Nephron (organoid): ENCODE measurements at regions not wholly inside any gene's neighbourhood (a gene's known extent, or its start where the extent isn't known, plus 50 kb on each side); places are given as distances from the start of the nearest gene placed in this dataset.

ENCODE experiments used
- H3K27ac Mint-ChIP-seq, 3 experiments: 2 replicates each; pipeline ENCODE4 v1.8.0; 2020; ENCODE audit warnings: mixed read lengths in 3 of 3, mild to moderate bottlenecking in 2 of 3, moderate library complexity in 1 of 3
- H3K27me3 Mint-ChIP-seq: 2 replicates; pipeline ENCODE4 v1.8.0; 2021; ENCODE audit warnings: low read depth, mild to moderate bottlenecking, moderate library complexity, mixed read lengths
- H3K36me3 Mint-ChIP-seq: 2 replicates; pipeline ENCODE4 v1.8.0; 2020; ENCODE audit warnings: low read depth, mixed read lengths
- H3K4me1 Mint-ChIP-seq: 2 replicates; pipeline ENCODE4 v1.8.0; 2020; ENCODE audit warnings: mixed read lengths
- H3K4me3 Mint-ChIP-seq, 3 experiments: 2 replicates each; pipeline ENCODE4 v1.8.0; 2020; ENCODE audit warnings: mild to moderate bottlenecking in 3 of 3, mixed read lengths in 3 of 3, moderate library complexity in 2 of 3
- H3K9me3 Mint-ChIP-seq: 2 replicates; pipeline ENCODE4 v1.8.0; 2020; ENCODE audit warnings: mixed read lengths
- CTCF ChIP-seq, 3 experiments: fragments of 200-600 bp; sonication (generic); IDR thresholded peaks; one replicate each; pipeline ENCODE4 v1.5.0; 2021; ENCODE audit warnings: antibody characterized with exemption in 3 of 3; ENCODE audit not compliant: unreplicated experiment in 3 of 3

GRCh38 chr2:120681696-120682288, 53.9 kb upstream of the GLI2 start:
- no peak for TF ChIP-seq CTCF (IDR thresholded peaks at IDR 0.05; ENCODE audit: unreplicated experiment in 3 of 3)
- Mint-ChIP-seq H3K4me1 (peaks cover 25% of the 10 kb centered on the region), H3K4me3 (no peak overlapping the region), H3K27me3 (peaks cover 63% of the 10 kb centered on the region), H3K27ac (no peak overlapping the region), H3K36me3 (no peaks in the 10 kb centered on the region), H3K9me3 (no peaks in the 10 kb centered on the region)

DNA sequence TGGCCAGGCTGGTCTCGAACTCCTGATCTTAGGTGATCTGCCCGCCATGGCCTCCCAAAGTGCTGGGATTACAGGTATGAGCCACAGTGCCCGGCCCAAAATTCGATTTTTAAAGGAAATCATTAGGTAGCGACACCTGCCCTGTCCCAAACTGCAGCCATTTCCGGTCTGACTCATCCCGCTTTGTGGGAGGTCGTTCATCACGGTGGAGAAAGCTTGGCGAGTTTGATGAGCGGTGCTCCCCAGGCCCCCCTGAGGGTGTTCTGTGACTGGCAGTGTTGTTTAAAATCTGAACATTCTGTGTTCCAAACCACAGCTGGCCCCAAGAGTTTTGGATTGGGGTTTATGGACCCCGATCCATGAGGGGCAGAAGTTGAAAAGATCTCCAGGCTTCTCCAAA, 53.0 kb upstream of the GLI2 start:
- peaks cover 59% of the 10 kb centered on the region for H3K27me3 Mint-ChIP-seq
- no peak overlapping the region for H3K27ac Mint-ChIP-seq
- no peak for TF ChIP-seq CTCF (IDR thresholded peaks at IDR 0.05; ENCODE audit: unreplicated experiment in 3 of 3)
- H3K9me3 Mint-ChIP-seq = no peaks in the 10 kb centered on the region
- peaks cover 24% of the 10 kb centered on the region for H3K4me1 Mint-ChIP-seq
- H3K36me3 Mint-ChIP-seq = no peaks in the 10 kb centered on the region
- no peak overlapping the region for H3K4me3 Mint-ChIP-seq

- TF ChIP-seq CTCF (IDR thresholded peaks at IDR 0.05; ENCODE audit: unreplicated experiment in 3 of 3) = no peak
- Mint-ChIP-seq H3K36me3 (no peaks in the 10 kb centered on the region), H3K4me3 (no peak overlapping the region), H3K27me3 (peaks cover 57% of the 10 kb centered on the region), H3K27ac (no peak overlapping the region), H3K4me1 (peaks cover 20% of the 10 kb centered on the region), H3K9me3 (no peaks in the 10 kb centered on the region)
Observed at GRCh38 chr2:120683081-120683480, 52.6 kb upstream of the GLI2 start.

DNA sequence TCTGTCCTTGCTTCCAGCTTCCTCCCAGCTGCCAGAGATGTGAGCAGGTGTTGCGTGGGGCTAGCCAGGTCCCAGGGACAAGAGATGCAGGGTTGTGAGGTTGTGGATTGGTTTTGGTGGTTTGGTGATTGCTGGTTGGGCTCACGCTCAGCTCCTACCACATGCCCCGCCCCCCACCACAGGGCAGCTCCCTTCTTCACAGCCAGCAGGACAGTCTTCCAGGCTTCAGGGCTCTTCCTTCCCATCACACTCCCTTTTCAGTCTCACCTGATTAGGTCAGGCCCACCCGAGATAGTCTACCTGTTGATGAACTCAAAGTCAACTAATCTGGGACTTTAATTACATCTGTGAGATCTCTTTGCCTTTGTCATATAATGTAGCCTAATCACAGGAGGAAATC, 52.0 kb upstream of the GLI2 start:
- no peak for TF ChIP-seq CTCF (IDR thresholded peaks at IDR 0.05; ENCODE audit: unreplicated experiment in 3 of 3)
- peaks cover 17% of the 10 kb centered on the region for H3K4me1 Mint-ChIP-seq
- no peak overlapping the region for H3K4me3 Mint-ChIP-seq
- H3K27me3 Mint-ChIP-seq = peaks cover 55% of the 10 kb centered on the region
- H3K36me3 Mint-ChIP-seq = no peaks in the 10 kb centered on the region
- no peaks in the 10 kb centered on the region for H3K9me3 Mint-ChIP-seq
- no peak overlapping the region for H3K27ac Mint-ChIP-seq

DNA sequence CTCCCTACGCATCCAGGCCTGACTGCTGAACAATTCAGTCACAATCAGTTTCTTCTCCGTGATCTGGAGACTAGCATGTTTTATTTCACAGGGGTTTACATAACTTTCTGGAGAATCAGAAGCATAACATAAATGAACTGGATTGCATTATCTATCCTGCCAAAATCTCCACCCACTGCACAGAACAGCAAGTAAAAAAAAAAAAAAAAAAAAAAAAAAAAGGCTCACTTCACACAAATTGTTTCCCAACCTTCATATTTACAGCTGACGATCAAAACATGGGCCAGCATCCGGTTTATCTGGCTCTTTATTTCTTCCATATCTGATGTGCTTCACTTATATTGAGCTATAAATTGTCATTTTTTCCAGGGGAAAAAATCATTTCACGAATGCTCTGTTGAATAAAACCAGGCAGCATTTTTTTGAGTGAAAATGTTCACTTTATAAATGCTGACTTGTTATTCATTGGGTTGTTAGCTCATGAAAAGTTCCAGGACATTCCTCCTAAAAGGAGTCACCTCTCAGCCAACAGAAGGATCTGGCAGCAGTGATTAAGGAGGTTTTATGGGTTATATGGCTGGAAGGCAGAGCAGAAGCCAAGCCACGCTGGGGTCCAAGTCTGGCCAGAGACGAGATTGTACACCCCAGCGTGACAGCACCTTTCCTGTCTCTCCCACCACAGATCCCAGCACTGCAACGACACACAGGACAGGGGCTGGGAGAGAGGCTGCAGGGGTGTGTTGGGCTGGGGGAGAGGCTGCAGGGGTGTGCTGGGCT, 51.2 kb upstream of the GLI2 start:
- H3K27me3 Mint-ChIP-seq = peaks cover 61% of the 10 kb centered on the region
- no peak for TF ChIP-seq CTCF (IDR thresholded peaks at IDR 0.05; ENCODE audit: unreplicated experiment in 3 of 3)
- no peak overlapping the region for H3K4me3 Mint-ChIP-seq
- H3K36me3 Mint-ChIP-seq = no peaks in the 10 kb centered on the region
- H3K4me1 Mint-ChIP-seq = peaks cover 17% of the 10 kb centered on the region
- no peaks in the 10 kb centered on the region for H3K9me3 Mint-ChIP-seq
- H3K27ac Mint-ChIP-seq = no peak overlapping the region
